ENCODE measurements at regions not wholly inside any gene's neighbourhood (a gene's known extent, or its start where the extent isn't known, plus 50 kb on each side); places are given as distances from the start of the nearest gene placed in this dataset.

DNA sequence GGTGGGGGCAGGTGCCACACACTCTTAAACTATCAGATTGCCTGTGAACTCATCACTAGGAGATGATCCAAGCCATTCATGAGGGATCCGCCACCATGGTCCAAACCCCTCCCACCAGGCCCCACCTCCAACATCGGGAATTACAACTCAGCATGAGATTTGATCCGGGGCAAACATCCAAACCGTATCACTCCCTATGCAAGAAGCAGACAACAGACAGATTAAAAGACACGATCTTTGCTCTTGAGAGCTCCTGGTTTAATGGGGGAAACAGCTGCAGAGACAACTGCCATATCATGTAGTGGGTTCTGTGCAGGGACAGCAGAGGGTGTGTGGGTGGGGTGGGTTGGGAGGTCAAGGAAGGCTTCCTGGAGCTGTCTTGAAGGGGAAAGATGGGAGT lies 123.6 kb downstream of the EMX2 start:
- ATAC-seq (ENCODE audit: insufficient read depth, low read depth): no peak
- no peak overlapping the region for H3K9ac ChIP-seq (ENCODE audit: low read depth, low read length)
- no peaks in the 10 kb centered on the region for H3K27me3 ChIP-seq (ENCODE audit: insufficient read depth, low read length, poor library complexity)
- H4K20me1 ChIP-seq (ENCODE audit: insufficient read depth, low read length): no peaks in the 10 kb centered on the region
- TF ChIP-seq EZH2 (IDR thresholded peaks at IDR 0.05; ENCODE audit: borderline replicate concordance, low read depth, low read length, severe bottlenecking): no peak
- TF ChIP-seq, protein P1, sequence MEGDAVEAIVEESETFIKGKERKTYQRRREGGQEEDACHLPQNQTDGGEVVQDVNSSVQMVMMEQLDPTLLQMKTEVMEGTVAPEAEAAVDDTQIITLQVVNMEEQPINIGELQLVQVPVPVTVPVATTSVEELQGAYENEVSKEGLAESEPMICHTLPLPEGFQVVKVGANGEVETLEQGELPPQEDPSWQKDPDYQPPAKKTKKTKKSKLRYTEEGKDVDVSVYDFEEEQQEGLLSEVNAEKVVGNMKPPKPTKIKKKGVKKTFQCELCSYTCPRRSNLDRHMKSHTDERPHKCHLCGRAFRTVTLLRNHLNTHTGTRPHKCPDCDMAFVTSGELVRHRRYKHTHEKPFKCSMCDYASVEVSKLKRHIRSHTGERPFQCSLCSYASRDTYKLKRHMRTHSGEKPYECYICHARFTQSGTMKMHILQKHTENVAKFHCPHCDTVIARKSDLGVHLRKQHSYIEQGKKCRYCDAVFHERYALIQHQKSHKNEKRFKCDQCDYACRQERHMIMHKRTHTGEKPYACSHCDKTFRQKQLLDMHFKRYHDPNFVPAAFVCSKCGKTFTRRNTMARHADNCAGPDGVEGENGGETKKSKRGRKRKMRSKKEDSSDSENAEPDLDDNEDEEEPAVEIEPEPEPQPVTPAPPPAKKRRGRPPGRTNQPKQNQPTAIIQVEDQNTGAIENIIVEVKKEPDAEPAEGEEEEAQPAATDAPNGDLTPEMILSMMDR (IDR thresholded peaks at IDR 0.05; ENCODE audit: borderline replicate concordance, extremely low read depth, low read length, poor library complexity, severe bottlenecking): no peak
- no peaks in the 10 kb centered on the region for H3K36me3 ChIP-seq (ENCODE audit: insufficient read depth, low read length)
- no peak overlapping the region for H3K4me2 ChIP-seq (ENCODE audit: insufficient read depth, low read length)
- H2AFZ ChIP-seq (ENCODE audit: low read depth, low read length): no peak overlapping the region
- H3K27ac ChIP-seq (ENCODE audit: low read length): no peak overlapping the region
- H3K4me3 ChIP-seq (ENCODE audit: low read depth in 1 of 2, low read length in 2 of 2): no peak overlapping the region
- no peaks in the 10 kb centered on the region for H3K4me1 ChIP-seq (ENCODE audit: insufficient read depth, low read length)
- H3K79me2 ChIP-seq (ENCODE audit: insufficient read depth, low read length): no peaks in the 10 kb centered on the region
- no peaks in the 10 kb centered on the region for H3K9me3 ChIP-seq (ENCODE audit: insufficient read depth, low read length, severe bottlenecking)
- no peak for DNase-seq

GRCh38 chr10:117666965-117667364 lies 124.4 kb downstream of the EMX2 start:
- Histone ChIP-seq H3K4me2 (ENCODE audit: insufficient read depth, low read length) (no peak overlapping the region), H3K4me1 (ENCODE audit: insufficient read depth, low read length) (no peaks in the 10 kb centered on the region), H3K79me2 (ENCODE audit: insufficient read depth, low read length) (no peaks in the 10 kb centered on the region), H3K27me3 (ENCODE audit: insufficient read depth, low read length, poor library complexity) (no peaks in the 10 kb centered on the region), H3K36me3 (ENCODE audit: insufficient read depth, low read length) (no peaks in the 10 kb centered on the region), H3K9ac (ENCODE audit: low read depth, low read length) (no peak overlapping the region), H3K9me3 (ENCODE audit: insufficient read depth, low read length, severe bottlenecking) (no peaks in the 10 kb centered on the region), H4K20me1 (ENCODE audit: insufficient read depth, low read length) (no peaks in the 10 kb centered on the region), H3K4me3 (ENCODE audit: low read depth in 1 of 2, low read length in 2 of 2) (no peak overlapping the region), H2AFZ (ENCODE audit: low read depth, low read length) (no peak overlapping the region), H3K27ac (ENCODE audit: low read length) (no peak overlapping the region)
- DNase-seq: no peak
- ATAC-seq (ENCODE audit: insufficient read depth, low read depth): no peak
- TF ChIP-seq, protein P1 (IDR thresholded peaks at IDR 0.05; ENCODE audit: borderline replicate concordance, extremely low read depth, low read length, poor library complexity, severe bottlenecking): no peak
- TF ChIP-seq EZH2 (IDR thresholded peaks at IDR 0.05; ENCODE audit: borderline replicate concordance, low read depth, low read length, severe bottlenecking): no peak

- H3K4me1 ChIP-seq (ENCODE audit: insufficient read depth, low read length): no peaks in the 10 kb centered on the region
- no peaks in the 10 kb centered on the region for H3K27me3 ChIP-seq (ENCODE audit: insufficient read depth, low read length, poor library complexity)
- H3K4me3 ChIP-seq (ENCODE audit: low read depth in 1 of 2, low read length in 2 of 2): no peak overlapping the region
- H3K27ac ChIP-seq (ENCODE audit: low read length): no peak overlapping the region
- no peaks in the 10 kb centered on the region for H3K79me2 ChIP-seq (ENCODE audit: insufficient read depth, low read length)
- no peak overlapping the region for H2AFZ ChIP-seq (ENCODE audit: low read depth, low read length)
- no peak overlapping the region for H3K9ac ChIP-seq (ENCODE audit: low read depth, low read length)
- DNase-seq (no peak), ATAC-seq (ENCODE audit: insufficient read depth, low read depth) (no peak)
- H3K4me2 ChIP-seq (ENCODE audit: insufficient read depth, low read length): no peak overlapping the region
- no peaks in the 10 kb centered on the region for H3K36me3 ChIP-seq (ENCODE audit: insufficient read depth, low read length)
- H3K9me3 ChIP-seq (ENCODE audit: insufficient read depth, low read length, severe bottlenecking): no peaks in the 10 kb centered on the region
- TF ChIP-seq EZH2 (IDR thresholded peaks at IDR 0.05; ENCODE audit: borderline replicate concordance, low read depth, low read length, severe bottlenecking): no peak
- TF ChIP-seq, protein P1 (IDR thresholded peaks at IDR 0.05; ENCODE audit: borderline replicate concordance, extremely low read depth, low read length, poor library complexity, severe bottlenecking): no peak
- no peaks in the 10 kb centered on the region for H4K20me1 ChIP-seq (ENCODE audit: insufficient read depth, low read length)
Observed at GRCh38 chr10:117667831-117668230, 125.3 kb downstream of the EMX2 start.
